Suppressor macrophage (primary cell): ENCODE measurements at regions not wholly inside any gene's neighbourhood (a gene's known extent, or its start where the extent isn't known, plus 50 kb on each side); places are given as distances from the start of the nearest gene placed in this dataset.
"Not testable (repeated sequence)": the region's sequence is repeated elsewhere in the genome, so short reads cannot be mapped to it uniquely, and the experiment has no call there.

ENCODE experiments used
- DNase-seq, 4 experiments: peaks; one replicate each; pipeline ENCODE4 v3.0.0-alpha.2; 2020 to 2022

GRCh38 chr14:37712476-37712860, 117.0 kb downstream of the TTC6 start:
- DNase-seq: not testable (repeated sequence)

DNA sequence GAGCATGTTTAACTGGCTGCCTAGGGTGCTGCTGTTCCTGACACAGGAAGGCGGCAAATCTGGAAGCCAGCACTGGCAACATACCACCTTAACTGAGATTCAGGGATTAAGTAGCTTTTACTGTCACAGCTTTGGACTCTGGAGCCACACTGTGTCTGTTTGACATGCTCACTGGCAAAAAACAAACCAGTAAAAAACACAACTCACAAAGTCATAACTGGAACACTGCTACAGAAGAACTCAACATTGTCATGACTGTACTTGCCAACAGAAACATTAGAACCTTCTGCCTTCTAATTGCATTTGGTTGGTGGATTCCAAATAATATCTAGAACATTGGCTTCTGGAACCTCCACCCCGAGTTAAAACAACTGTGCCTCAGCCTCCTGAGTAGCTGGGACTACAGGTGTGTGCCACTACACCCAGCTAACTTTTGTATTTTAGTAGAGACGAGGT, 117.6 kb downstream of the TTC6 start:
- no peak for DNase-seq

DNA sequence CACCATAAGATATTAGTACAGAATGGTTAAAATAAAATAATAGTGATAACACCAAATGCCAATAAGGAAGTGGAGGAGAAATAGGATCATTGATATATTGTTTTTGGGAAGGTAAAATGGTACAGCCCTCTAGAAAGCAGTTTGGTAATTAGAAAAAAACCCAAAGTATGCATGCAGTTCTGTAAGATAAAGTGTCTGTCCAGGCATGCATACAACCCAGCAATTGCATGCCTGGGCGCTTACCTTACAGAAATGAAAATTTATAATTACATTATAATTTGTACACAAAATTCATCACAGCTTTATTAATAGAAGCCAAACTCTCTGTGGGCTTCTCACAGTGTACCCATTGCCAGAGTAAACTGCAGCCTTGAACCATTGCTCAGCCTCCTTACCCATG, 124.7 kb downstream of the TTC6 start:
- DNase-seq: no peak

DNA sequence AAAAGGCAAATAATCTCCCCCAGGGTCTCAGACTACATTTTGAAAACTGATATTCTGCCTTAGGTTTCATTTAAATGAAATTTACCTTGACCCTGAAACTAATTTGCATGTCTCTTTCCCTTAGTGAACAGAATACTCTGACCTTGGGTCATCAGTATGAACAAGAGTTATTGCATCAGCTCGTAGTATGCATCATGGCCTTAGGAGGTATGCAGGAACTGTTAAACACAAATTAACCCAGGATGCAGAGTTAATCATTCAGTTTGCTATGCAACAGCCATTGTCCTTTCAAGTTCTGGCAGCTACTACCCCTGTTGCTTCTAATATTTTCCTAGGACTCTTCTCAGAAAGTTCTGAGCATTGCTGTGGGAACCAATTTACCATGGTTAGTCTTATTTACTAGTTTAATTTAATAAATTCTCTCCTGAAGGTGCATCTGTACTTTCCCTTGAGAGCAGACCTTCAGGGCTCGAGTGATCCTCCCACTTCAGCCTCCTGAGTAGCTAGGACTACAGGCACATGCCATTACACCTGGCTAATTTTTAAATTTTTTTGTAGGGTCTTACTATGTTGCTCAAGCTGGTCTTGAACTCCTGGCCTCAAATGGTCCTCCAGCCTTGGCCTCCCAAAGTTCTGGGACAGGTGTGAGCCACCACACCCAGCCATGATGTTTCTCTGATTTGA, 126.7 kb downstream of the TTC6 start:
- no peak for DNase-seq

- no peak for DNase-seq
Observed at GRCh38 chr14:37723515-37723914, 128.1 kb downstream of the TTC6 start.

DNA sequence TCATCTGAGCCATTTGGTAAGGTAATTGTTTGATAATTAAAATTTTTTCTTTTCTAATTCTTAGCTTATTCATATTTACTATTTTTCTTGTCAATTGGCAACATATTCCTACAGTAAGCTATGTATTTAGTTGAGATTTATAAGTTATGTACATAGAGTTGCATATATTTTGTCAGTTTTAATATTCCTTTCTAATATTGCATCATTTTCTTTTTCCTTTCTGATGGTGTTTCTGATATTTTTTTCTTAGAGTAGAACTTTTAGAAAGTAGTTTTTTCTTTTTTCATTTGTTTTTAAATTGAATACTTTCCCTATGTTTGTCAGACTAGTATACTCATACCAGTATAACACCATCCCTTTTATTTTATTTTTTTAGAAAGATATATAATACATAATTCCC, 131.3 kb downstream of the TTC6 start:
- DNase-seq: no peak

- no peak for DNase-seq
Observed at GRCh38 chr14:37729218-37729617, 133.8 kb downstream of the TTC6 start.

- DNase-seq: no peak
Observed at GRCh38 chr14:37731094-37731493, 135.7 kb downstream of the TTC6 start.

GRCh38 chr14:37745657-37746056, 150.2 kb downstream of the TTC6 start:
- no peak for DNase-seq

DNA sequence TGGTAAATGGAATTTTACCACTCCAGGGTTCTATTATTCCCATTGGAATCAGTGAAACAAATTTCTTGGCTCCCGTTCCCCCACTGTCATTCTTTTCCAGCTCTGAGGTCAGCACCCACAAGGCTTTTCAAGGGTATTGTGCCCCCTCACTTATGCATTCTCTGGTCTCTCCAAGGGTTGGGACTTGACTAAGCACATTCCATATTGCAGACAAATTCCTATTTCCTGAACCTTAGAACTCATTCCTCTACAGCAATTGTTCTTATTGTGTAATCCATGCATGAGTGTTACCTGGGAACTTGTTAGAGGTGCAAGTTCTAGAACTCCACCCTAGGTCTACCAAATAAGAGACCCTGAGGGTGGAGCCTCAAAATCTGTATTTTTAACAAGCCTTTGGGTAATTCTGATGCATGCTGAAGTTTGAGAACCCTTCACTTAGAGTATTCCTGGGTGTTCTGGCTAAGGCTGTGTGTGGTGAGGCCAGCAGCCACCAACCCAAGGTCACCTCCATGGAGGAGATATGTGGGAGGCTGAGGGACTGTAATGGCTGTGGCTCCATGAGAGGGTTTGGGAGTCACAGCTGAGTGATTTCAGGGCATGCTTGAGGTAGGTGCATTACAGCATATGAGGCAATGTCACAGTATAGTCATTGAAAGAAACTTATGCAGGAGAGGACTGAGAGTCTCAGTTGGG, 150.9 kb downstream of the TTC6 start:
- no peak for DNase-seq

GRCh38 chr14:37753459-37753858, 158.0 kb downstream of the TTC6 start:
- no peak for DNase-seq

DNA sequence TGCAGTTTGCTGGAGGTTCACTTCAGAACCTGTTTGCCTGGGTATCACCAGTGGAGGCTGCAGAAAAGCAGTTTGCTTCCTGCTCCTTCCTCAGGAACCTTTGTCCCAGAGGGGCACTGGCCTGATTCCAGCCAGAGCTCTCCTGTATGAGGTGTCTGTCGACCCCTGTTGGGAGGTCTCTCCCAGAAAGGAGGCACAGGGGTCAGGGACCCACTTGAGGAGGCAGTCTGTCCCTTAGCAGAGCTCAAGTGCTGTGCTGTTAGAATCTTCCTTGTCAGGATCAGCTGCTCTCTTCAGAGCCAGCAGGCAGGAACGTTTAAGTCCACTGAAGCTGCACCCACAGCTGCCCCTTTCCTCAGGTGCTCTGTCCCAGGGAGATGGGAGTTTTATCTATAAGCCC, 164.8 kb downstream of the TTC6 start:
- not testable (repeated sequence) for DNase-seq

DNA sequence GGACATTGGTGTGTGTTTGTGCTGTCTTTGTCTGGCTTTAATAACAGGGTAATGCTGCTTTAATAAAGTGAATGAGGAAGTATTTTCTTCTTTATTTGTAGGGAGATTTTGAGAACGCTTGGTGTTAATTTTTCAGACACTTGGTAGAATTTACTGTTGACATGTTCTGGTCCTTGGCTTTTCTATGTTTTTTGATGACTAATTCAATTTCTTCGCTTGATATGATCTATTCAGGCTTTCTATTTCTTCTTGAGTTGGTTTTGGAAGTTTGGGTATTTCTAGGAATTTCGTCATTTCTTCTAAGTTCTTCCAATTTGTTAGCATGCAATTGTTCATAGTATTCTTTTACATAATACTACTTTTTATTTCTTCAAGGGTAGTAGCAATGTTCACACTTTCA, 167.8 kb downstream of the TTC6 start:
- DNase-seq: no peak

DNA sequence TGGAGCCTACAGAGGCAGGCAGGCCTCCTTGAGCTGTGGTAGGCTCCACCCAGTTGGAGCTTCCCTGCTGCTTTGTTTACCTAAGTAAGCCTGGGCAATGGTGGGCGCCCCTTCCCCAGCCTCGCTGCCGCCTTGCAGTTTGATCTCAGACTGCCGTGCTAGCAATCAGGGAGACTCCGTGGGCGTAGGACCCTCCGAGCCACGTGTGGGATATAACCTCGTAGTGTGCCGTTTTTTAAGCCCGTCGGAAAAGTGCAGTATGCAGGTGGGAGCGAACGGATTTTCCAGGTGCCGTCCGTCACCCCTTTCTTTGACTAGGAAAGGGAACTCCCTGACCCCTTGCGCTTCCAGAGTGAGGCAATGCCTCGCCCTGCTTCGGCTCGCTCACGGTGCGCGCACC, 176.9 kb downstream of the TTC6 start:
- not testable (repeated sequence) for DNase-seq

GRCh38 chr14:37776791-37777499, 181.5 kb downstream of the TTC6 start:
- no peak for DNase-seq

DNA sequence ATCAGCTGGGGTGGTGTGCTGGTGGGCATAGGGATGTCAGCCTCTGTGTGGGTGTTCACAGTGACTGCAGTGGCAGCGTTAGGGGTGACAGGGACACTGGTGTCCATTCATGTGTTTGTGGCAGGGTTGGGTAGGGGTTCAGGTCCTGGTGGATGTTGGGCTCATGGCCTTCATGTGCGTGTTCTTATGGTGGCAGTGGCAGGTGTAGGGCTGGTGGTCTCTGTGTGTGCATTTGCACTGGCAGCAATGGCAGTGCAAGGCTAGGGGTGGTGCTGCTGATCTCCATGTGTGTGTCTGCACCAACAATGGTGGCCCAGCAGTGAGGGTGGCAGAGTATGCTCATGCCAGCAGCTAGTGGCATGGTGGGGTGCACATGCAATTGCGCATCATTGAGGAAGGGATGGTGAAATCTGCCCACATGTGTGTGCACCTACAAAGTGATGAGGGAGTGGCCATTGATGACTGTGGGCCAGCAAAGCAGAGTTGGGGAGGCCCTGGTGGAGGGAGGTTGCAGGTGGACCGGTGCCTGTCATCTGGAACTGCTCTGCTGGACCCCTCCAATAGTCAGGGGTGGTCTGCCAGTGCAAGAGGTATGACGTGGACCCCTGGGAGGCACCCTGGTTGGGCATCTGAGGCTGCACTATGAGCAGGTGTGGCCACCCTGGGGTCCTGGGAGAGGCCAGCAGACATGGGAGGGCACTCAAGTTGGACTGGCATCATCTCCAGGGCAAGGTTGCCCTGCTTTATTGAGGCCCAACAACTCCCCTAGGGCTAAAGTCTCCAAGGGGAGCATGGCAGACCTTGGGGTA, 182.9 kb downstream of the TTC6 start:
- no peak for DNase-seq

- no peak for DNase-seq
Observed at GRCh38 chr14:37779480-37779879, 184.1 kb downstream of the TTC6 start.

GRCh38 chr14:37780731-37781130, 185.3 kb downstream of the TTC6 start:
- DNase-seq: not testable (repeated sequence)

GRCh38 chr14:37784203-37784826, 188.9 kb downstream of the TTC6 start:
- not testable (repeated sequence) for DNase-seq

DNA sequence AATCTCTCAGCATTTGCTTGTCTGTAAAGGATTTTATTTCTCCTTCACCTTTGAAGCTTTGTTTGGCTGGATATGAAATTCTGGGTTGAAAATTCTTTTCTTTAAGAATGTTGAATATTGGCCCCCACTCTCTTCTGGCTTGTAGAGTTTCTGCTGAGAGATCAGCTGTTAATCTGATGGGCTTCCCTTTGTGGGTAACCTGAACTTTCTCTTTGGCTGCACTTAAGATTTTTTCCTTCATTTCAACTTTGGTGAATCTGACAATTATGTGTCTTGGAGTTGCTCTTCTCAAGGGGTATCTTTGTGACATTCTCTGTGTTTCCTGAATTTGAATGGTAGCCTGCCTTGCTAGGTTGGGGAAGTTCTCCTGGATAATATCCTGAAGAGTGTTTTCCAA, 189.4 kb downstream of the TTC6 start:
- DNase-seq: not testable (repeated sequence)

GRCh38 chr14:37785298-37785697, 189.9 kb downstream of the TTC6 start:
- not testable (repeated sequence) for DNase-seq

DNA sequence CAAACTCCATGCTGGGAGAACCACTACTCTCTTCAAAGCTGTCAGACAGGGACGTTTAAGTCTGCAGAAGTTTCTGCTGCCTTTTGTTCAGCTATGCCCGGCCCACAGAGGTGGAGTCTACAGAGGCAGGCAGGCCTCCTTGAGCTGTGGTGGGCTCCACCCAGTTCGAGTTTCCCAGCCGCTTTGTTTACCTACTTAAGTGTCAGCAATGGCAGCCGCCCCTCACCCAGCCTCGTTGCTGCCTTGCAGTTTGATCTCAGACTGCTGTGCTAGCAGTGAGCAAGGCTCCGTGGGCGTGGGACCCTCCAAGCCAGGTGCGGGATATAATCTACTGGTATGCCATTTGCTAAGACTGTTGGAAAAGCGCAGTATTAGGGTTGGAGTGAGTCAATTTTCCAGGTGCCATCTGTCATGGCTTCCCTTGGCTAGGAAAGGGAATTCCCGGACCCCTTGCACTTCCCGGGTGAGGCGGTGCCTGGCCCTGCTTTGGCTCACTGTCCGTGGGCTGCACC, 190.7 kb downstream of the TTC6 start:
- DNase-seq: not testable (repeated sequence)
